Astrocyte (in vitro differentiated cells and primary cell): ENCODE measurements at regions not wholly inside any gene's neighbourhood (a gene's known extent, or its start where the extent isn't known, plus 50 kb on each side); places are given as distances from the start of the nearest gene placed in this dataset.

ENCODE experiments used
- DNase-seq: peaks from one replicate; pipeline ENCODE4 v3.0.0-alpha.2; 2010; ENCODE audit warnings: low read depth
- FAIRE-seq: peaks from 2 replicates; lab custom pipeline; 2011; peaks lifted over from hg19 to GRCh38; lab: Jason Lieb, UNC
- H2AFZ ChIP-seq: 2 replicates; pipeline ENCODE4 v1.6.0; 2012; ENCODE audit warnings: low read depth, low read length, inconsistent platforms
- H3K27ac ChIP-seq: 2 replicates; pipeline ENCODE4 v1.5.1; 2011; ENCODE audit warnings: low read depth, low read length, inconsistent platforms
- H3K27me3 ChIP-seq: 2 replicates; pipeline ENCODE4 v1.6.0; 2011; ENCODE audit warnings: low read length, inconsistent platforms; ENCODE audit not compliant: insufficient read depth
- H3K36me3 ChIP-seq: 2 replicates; pipeline ENCODE4 v1.5.1; 2011; ENCODE audit warnings: low read length, inconsistent platforms; ENCODE audit not compliant: insufficient read depth
- H3K4me1 ChIP-seq: 2 replicates; pipeline ENCODE4 v1.5.1; 2011; ENCODE audit warnings: low read length, inconsistent platforms; ENCODE audit not compliant: insufficient read depth
- H3K4me2 ChIP-seq: 2 replicates; pipeline ENCODE4 v1.6.0; 2012; ENCODE audit warnings: low read length, inconsistent platforms
- H3K4me3 ChIP-seq: 2 replicates; pipeline ENCODE4 v1.5.1; 2011; ENCODE audit warnings: low read depth, mild to moderate bottlenecking, low read length, inconsistent platforms; ENCODE audit not compliant: insufficient read depth
- H3K79me2 ChIP-seq: 2 replicates; pipeline ENCODE4 v1.6.0; 2012; ENCODE audit warnings: mild to moderate bottlenecking, low read length, inconsistent platforms; ENCODE audit not compliant: insufficient read depth
- H3K9ac ChIP-seq: 2 replicates; pipeline ENCODE4 v1.6.0; 2012; ENCODE audit warnings: mild to moderate bottlenecking, low read length, inconsistent platforms
- H3K9me3 ChIP-seq: 2 replicates; pipeline ENCODE4 v1.5.1; 2012; ENCODE audit warnings: low read depth, mild to moderate bottlenecking, low read length, inconsistent platforms; ENCODE audit not compliant: insufficient read depth
- H4K20me1 ChIP-seq: 2 replicates; pipeline ENCODE4 v1.6.0; 2012; ENCODE audit warnings: low read length, inconsistent platforms; ENCODE audit not compliant: insufficient read depth
- H3K27ac Mint-ChIP-seq: one replicate; pipeline ENCODE4 v1.8.0; 2021; ENCODE audit warnings: mild to moderate bottlenecking, mixed read lengths; ENCODE audit not compliant: unreplicated experiment
- H3K27me3 Mint-ChIP-seq: one replicate; pipeline ENCODE4 v1.8.0; 2021; ENCODE audit warnings: low read depth, mixed read lengths; ENCODE audit not compliant: unreplicated experiment
- H3K36me3 Mint-ChIP-seq: one replicate; pipeline ENCODE4 v1.8.0; 2021; ENCODE audit warnings: low read depth, mixed read lengths; ENCODE audit not compliant: unreplicated experiment
- H3K4me1 Mint-ChIP-seq: one replicate; pipeline ENCODE4 v1.8.0; 2021; ENCODE audit warnings: low read depth, mixed read lengths; ENCODE audit not compliant: unreplicated experiment
- H3K4me3 Mint-ChIP-seq: one replicate; pipeline ENCODE4 v1.8.0; 2021; ENCODE audit warnings: mild to moderate bottlenecking, moderate library complexity, mixed read lengths; ENCODE audit not compliant: unreplicated experiment
- H3K9me3 Mint-ChIP-seq: one replicate; pipeline ENCODE4 v1.8.0; 2021; ENCODE audit warnings: mild to moderate bottlenecking, mixed read lengths; ENCODE audit not compliant: unreplicated experiment
- EZH2 ChIP-seq: IDR thresholded peaks from 2 replicates; pipeline ENCODE4 v1.6.1; 2012; ENCODE audit warnings: mild to moderate bottlenecking, low read length, inconsistent platforms; ENCODE audit not compliant: insufficient read depth
- TF ChIP-seq, protein P1 (sequence below): IDR thresholded peaks from 2 replicates; pipeline ENCODE4 v1.5.1; 2011; ENCODE audit warnings: low read depth, mild to moderate bottlenecking, inconsistent platforms, low read length, moderate library complexity; ENCODE audit not compliant: insufficient read depth

DNA sequence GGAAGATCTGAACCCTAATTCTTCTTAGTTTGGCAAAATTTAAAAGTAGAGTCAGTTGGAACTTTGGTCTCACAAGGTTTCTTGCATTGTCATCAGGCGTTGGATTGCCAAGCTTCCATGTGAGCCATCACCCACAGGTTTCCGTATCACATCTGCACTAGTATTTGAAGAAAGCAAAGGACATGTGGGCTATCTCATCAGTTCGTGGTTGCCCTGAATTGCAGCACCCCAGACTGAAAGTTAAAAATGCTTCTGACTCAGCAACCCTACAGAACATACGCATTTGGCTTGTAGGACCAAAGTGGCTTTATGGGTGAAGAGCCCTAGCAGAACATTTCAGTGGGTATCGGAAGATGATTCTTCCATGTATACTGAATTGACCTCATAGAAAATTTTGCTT, 358.0 kb downstream of the ENC1 start:
- Mint-ChIP-seq H3K27me3 (no peaks in the 10 kb centered on the region), H3K4me1 (peaks cover 15% of the 10 kb centered on the region), H3K36me3 (no peaks in the 10 kb centered on the region), H3K27ac (no peak overlapping the region), H3K4me3 (no peak overlapping the region), H3K9me3 (no peaks in the 10 kb centered on the region)
- Histone ChIP-seq H3K4me3 (no peak overlapping the region), H3K4me1 (no peaks in the 10 kb centered on the region), H3K4me2 (no peak overlapping the region), H2AFZ (no peak overlapping the region), H3K9ac (no peak overlapping the region), H3K27ac (no peak overlapping the region), H3K9me3 (no peaks in the 10 kb centered on the region), H3K27me3 (no peaks in the 10 kb centered on the region), H3K79me2 (no peaks in the 10 kb centered on the region), H3K36me3 (no peaks in the 10 kb centered on the region), H4K20me1 (no peaks in the 10 kb centered on the region)
- TF ChIP-seq, protein P1, sequence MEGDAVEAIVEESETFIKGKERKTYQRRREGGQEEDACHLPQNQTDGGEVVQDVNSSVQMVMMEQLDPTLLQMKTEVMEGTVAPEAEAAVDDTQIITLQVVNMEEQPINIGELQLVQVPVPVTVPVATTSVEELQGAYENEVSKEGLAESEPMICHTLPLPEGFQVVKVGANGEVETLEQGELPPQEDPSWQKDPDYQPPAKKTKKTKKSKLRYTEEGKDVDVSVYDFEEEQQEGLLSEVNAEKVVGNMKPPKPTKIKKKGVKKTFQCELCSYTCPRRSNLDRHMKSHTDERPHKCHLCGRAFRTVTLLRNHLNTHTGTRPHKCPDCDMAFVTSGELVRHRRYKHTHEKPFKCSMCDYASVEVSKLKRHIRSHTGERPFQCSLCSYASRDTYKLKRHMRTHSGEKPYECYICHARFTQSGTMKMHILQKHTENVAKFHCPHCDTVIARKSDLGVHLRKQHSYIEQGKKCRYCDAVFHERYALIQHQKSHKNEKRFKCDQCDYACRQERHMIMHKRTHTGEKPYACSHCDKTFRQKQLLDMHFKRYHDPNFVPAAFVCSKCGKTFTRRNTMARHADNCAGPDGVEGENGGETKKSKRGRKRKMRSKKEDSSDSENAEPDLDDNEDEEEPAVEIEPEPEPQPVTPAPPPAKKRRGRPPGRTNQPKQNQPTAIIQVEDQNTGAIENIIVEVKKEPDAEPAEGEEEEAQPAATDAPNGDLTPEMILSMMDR = no peak
- TF ChIP-seq EZH2 = no peak
- no peak for FAIRE-seq
- no peak for DNase-seq

DNA sequence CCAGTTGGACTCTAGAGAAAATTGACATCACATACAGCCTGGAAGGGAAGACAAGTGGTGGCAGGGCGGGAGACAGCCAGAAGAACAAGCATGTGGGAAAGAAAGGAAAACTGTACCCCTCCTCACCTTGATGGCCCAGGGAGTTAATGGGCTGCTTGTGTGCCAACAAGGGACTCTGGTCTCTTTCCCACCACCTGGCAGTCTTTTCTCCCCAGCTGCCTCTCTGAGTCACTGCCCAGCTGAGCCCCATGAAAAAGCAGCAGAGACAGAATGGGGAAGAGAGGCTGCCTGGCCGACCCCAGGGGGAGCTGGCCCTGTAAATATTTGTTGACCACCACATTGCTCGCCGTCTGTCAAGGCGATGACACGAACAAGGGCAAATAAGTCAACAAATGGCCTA, 359.4 kb downstream of the ENC1 start:
- no peaks in the 10 kb centered on the region for H3K4me1 ChIP-seq
- no peak overlapping the region for H3K4me3 Mint-ChIP-seq
- H3K27ac ChIP-seq = no peak overlapping the region
- H3K9me3 ChIP-seq = no peaks in the 10 kb centered on the region
- H3K27ac Mint-ChIP-seq = peak overlapping the region; percentile 48
- no peak for TF ChIP-seq EZH2
- TF ChIP-seq, protein P1 = no peak
- no peak overlapping the region for H2AFZ ChIP-seq
- H3K36me3 Mint-ChIP-seq = no peaks in the 10 kb centered on the region
- H3K27me3 ChIP-seq = no peaks in the 10 kb centered on the region
- H3K4me1 Mint-ChIP-seq = peaks cover 15% of the 10 kb centered on the region
- no peaks in the 10 kb centered on the region for H3K27me3 Mint-ChIP-seq
- DNase-seq (no peak), FAIRE-seq (no peak)
- H3K4me2 ChIP-seq = no peak overlapping the region
- no peaks in the 10 kb centered on the region for H4K20me1 ChIP-seq
- H3K9ac ChIP-seq = no peak overlapping the region
- no peaks in the 10 kb centered on the region for H3K9me3 Mint-ChIP-seq
- no peaks in the 10 kb centered on the region for H3K79me2 ChIP-seq
- no peak overlapping the region for H3K4me3 ChIP-seq
- no peaks in the 10 kb centered on the region for H3K36me3 ChIP-seq

DNA sequence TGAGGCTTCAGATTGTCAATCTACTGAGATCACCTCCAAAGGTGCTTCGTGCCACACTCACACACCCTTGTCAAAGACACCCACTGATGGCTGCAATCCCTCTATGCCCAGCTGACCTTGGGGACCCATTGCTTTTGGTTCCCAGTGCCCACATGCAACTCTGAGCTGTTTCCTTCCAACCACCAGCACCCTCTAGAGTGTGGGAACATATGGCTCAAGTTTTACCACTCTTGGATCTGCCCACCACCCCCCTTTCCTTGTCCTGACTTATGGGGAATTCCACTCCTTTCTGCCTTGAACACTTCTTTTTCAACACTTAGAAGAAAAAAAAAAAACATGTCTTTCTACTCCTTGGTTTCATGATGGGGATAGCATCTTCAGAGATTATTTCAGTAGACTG, 360.2 kb downstream of the ENC1 start:
- H4K20me1 ChIP-seq = no peaks in the 10 kb centered on the region
- FAIRE-seq = no peak

More for the DNA sequence above, 360.2 kb downstream of the ENC1 start:
- no peak overlapping the region for H3K4me3 Mint-ChIP-seq
- no peak overlapping the region for H3K4me3 ChIP-seq
- DNase-seq = no peak
- no peak overlapping the region for H2AFZ ChIP-seq
- no peaks in the 10 kb centered on the region for H3K36me3 Mint-ChIP-seq
- H3K27ac Mint-ChIP-seq = peak overlapping the region; percentile 15
- no peaks in the 10 kb centered on the region for H3K4me1 ChIP-seq
- no peaks in the 10 kb centered on the region for H3K36me3 ChIP-seq
- H3K9me3 Mint-ChIP-seq = no peaks in the 10 kb centered on the region
- TF ChIP-seq EZH2 = no peak
- TF ChIP-seq, protein P1 = no peak
- no peak overlapping the region for H3K27ac ChIP-seq
- H3K27me3 Mint-ChIP-seq = no peaks in the 10 kb centered on the region
- H3K27me3 ChIP-seq = no peaks in the 10 kb centered on the region
- peaks cover 15% of the 10 kb centered on the region for H3K4me1 Mint-ChIP-seq
- no peak overlapping the region for H3K4me2 ChIP-seq
- no peaks in the 10 kb centered on the region for H3K79me2 ChIP-seq
- no peak overlapping the region for H3K9ac ChIP-seq
- H3K9me3 ChIP-seq = no peaks in the 10 kb centered on the region
